ENCODE measurements at regions not wholly inside any gene's neighbourhood (a gene's known extent, or its start where the extent isn't known, plus 50 kb on each side); places are given as distances from the start of the nearest gene placed in this dataset.

- TF ChIP-seq ZNF677 (tag by site-specific recombination; IDR thresholded peaks at IDR 0.05) (no peak), ZBTB48 (tag by site-specific recombination; IDR thresholded peaks at IDR 0.05) (no peak), CTCF (tag by site-specific recombination; IDR thresholded peaks at IDR 0.05) (no peak), ZNF830 (tag by site-specific recombination; IDR thresholded peaks at IDR 0.05; ENCODE audit: low read depth) (no peak), OSR2 (tag by site-specific recombination; IDR thresholded peaks at IDR 0.05) (no peak), ZNF747 (tag by site-specific recombination; IDR thresholded peaks at IDR 0.05) (no peak), TCF7L2 (IDR thresholded peaks at IDR 0.05; ENCODE audit: borderline replicate concordance, low read depth, low read length) (no peak)
These were observed 603.1 kb downstream of the ZEB2 start for GRCh38 chr2:143916781-143917180.
